ENCODE measurements at regions not wholly inside any gene's neighbourhood (a gene's known extent, or its start where the extent isn't known, plus 50 kb on each side); places are given as distances from the start of the nearest gene placed in this dataset.

GRCh38 chr2:160973991-160974390, 186.2 kb upstream of the TANK start (continued):
- TF ChIP-seq PRDM15 (CRISPR knock-in tag; IDR thresholded peaks at IDR 0.05) (no peak), ZNF121 (CRISPR knock-in tag; IDR thresholded peaks at IDR 0.05) (no peak), TEAD4 (CRISPR knock-in tag; IDR thresholded peaks at IDR 0.05) (no peak), PREB (CRISPR knock-in tag; IDR thresholded peaks at IDR 0.05; ENCODE audit: borderline replicate concordance) (no peak)

- H3K27me3 Mint-ChIP-seq (ENCODE audit: low read depth) = no peaks in the 10 kb centered on the region; the same call in 1 of the 2 replicates
- ATAC-seq (no peak), DNase-seq (ENCODE audit: low spot score) (no peak)
- ChIA-PET CTCF (no interaction called here), POLR2A (no interaction called here)
- no peak for TF ChIP-seq NFATC4 (CRISPR knock-in tag; IDR thresholded peaks at IDR 0.05)
- peaks cover 9% of the 10 kb centered on the region for H3K36me3 Mint-ChIP-seq
- H3K4me1 Mint-ChIP-seq = peaks cover 4% of the 10 kb centered on the region; the same call in 1 of the 2 replicates
- H3K4me3 Mint-ChIP-seq = no peak overlapping the region
- H3K27ac Mint-ChIP-seq = no peak overlapping the region; the same call in 1 of the 2 replicates
- H3K9me3 Mint-ChIP-seq = peaks cover 23% of the 10 kb centered on the region
These were observed 185.4 kb upstream of the TANK start for GRCh38 chr2:160974803-160975202.

GRCh38 chr2:160976797-160977196, 183.4 kb upstream of the TANK start:
- H3K4me3 Mint-ChIP-seq = no peak overlapping the region
- ATAC-seq (no peak), DNase-seq (ENCODE audit: low spot score) (no peak)
- H3K27me3 Mint-ChIP-seq (ENCODE audit: low read depth) = no peaks in the 10 kb centered on the region; the same call in 1 of the 2 replicates
- peaks cover 26% of the 10 kb centered on the region for H3K9me3 Mint-ChIP-seq
- TF ChIP-seq ZBTB21 (CRISPR knock-in tag; IDR thresholded peaks at IDR 0.05; ENCODE audit: borderline replicate concordance) = no peak
- TF ChIP-seq ZNF263 (CRISPR knock-in tag; IDR thresholded peaks at IDR 0.05; ENCODE audit: low read depth) = no peak
- no peak for TF ChIP-seq ATF6 (CRISPR knock-in tag; IDR thresholded peaks at IDR 0.05)
- no peak for TF ChIP-seq SMAD4 (CRISPR knock-in tag; IDR thresholded peaks at IDR 0.05)
- TF ChIP-seq FOXP4 (CRISPR knock-in tag; IDR thresholded peaks at IDR 0.05) = no peak
- no peak for TF ChIP-seq ELF4 (CRISPR knock-in tag; IDR thresholded peaks at IDR 0.05; ENCODE audit: low read depth)
- no peak for TF ChIP-seq MAX (CRISPR knock-in tag; IDR thresholded peaks at IDR 0.05)
- TF ChIP-seq ZNF671 (CRISPR knock-in tag; IDR thresholded peaks at IDR 0.05) = no peak
- no peak for TF ChIP-seq FOXP1 (CRISPR knock-in tag; IDR thresholded peaks at IDR 0.05; ENCODE audit: borderline replicate concordance)
- no peak for TF ChIP-seq E2F4 (CRISPR knock-in tag; IDR thresholded peaks at IDR 0.05; ENCODE audit: borderline replicate concordance, low read depth)
- TF ChIP-seq E2F5 (CRISPR knock-in tag; IDR thresholded peaks at IDR 0.05) = no peak
- no peak for TF ChIP-seq JAZF1 (CRISPR knock-in tag; IDR thresholded peaks at IDR 0.05)
- TF ChIP-seq E2F1 (CRISPR knock-in tag; IDR thresholded peaks at IDR 0.05) = no peak
- H3K27ac Mint-ChIP-seq = no peak overlapping the region
- CTCF ChIA-PET = no interaction called here
- peaks cover 9% of the 10 kb centered on the region for H3K36me3 Mint-ChIP-seq
- H3K4me1 Mint-ChIP-seq = peaks cover 2% of the 10 kb centered on the region; the same call in 1 of the 2 replicates
- POLR2A ChIA-PET = no interaction called here
